HepG2 (cell line): ENCODE measurements at regions not wholly inside any gene's neighbourhood (a gene's known extent, or its start where the extent isn't known, plus 50 kb on each side); places are given as distances from the start of the nearest gene placed in this dataset.

ENCODE experiments used
- EP300 ChIP-seq, 3 experiments: sonication (generic) in 1 of 3; formaldehyde crosslinking in 1 of 3; IDR thresholded peaks; 2 replicates each; pipeline versions ENCODE4 v1.5.1 to v1.6.1; 2011 to 2020; ENCODE audit warnings: low read depth in 2 of 3, low read length in 2 of 3, borderline replicate concordance in 1 of 3, improper control_type of control experiment in 1 of 3, mild to moderate bottlenecking in 1 of 3, missing genetic modification reagents in 1 of 3, moderate library complexity in 1 of 3
- FOXP4 ChIP-seq: sonication (generic); formaldehyde crosslinking; IDR thresholded peaks from 2 replicates; pipeline ENCODE4 v1.4.0; 2020; ENCODE audit warnings: missing genetic modification reagents
- HBP1 ChIP-seq: IDR thresholded peaks from 2 replicates; pipeline ENCODE4 v1.6.1; 2016; ENCODE audit warnings: low read depth, control low read depth
- HDAC6 ChIP-seq: fragments of 200-600 bp; sonication (generic); IDR thresholded peaks from 2 replicates; pipeline ENCODE4 v1.7.0; 2017; ENCODE audit warnings: mild to moderate bottlenecking, antibody characterized with exemption, low read length, low read depth
- HOMEZ ChIP-seq: IDR thresholded peaks from 2 replicates; pipeline ENCODE4 v1.6.1; 2016; ENCODE audit warnings: low read depth
- MIXL1 ChIP-seq: IDR thresholded peaks from 2 replicates; pipeline ENCODE4 v1.6.1; 2016
- MXD3 ChIP-seq: IDR thresholded peaks from 2 replicates; pipeline ENCODE4 v1.6.1; 2016; ENCODE audit warnings: mild to moderate bottlenecking, missing biosample characterization, missing genetic modification reagents
- NR2F1 ChIP-seq, 2 experiments: fragments of 450-650 bp in 1 of 2; formaldehyde crosslinking in 1 of 2; IDR thresholded peaks; 2 replicates each; pipeline versions ENCODE4 v1.5.0 to v1.6.1; 2016 to 2020; ENCODE audit warnings: mild to moderate bottlenecking in 1 of 2, missing compliant biosample characterization in 1 of 2, missing genetic modification reagents in 1 of 2, moderate library complexity in 1 of 2
- SNAPC5 ChIP-seq: sonication (generic); formaldehyde crosslinking; IDR thresholded peaks from 2 replicates; pipeline ENCODE4 v1.8.1; 2023; ENCODE audit warnings: mild to moderate bottlenecking, missing genetic modification reagents, borderline replicate concordance
- TAF1 ChIP-seq: sonication (generic); formaldehyde crosslinking; IDR thresholded peaks from 2 replicates; pipeline ENCODE4 v1.4.0; 2020; ENCODE audit warnings: missing genetic modification reagents
- TCF7L2 ChIP-seq: IDR thresholded peaks from 2 replicates; pipeline ENCODE4 v1.6.1; 2011; ENCODE audit warnings: mild to moderate bottlenecking, low read depth, low read length, moderate library complexity
- ZHX2 ChIP-seq, 2 experiments: sonication (generic) in 1 of 2; formaldehyde crosslinking in 1 of 2; IDR thresholded peaks; 2 replicates each; pipeline versions ENCODE4 v1.6.1 to v1.9.0; 2014 to 2022; ENCODE audit warnings: antibody characterized with exemption in 1 of 2, borderline replicate concordance in 1 of 2, inconsistent platforms in 1 of 2, low read depth in 1 of 2, missing genetic modification reagents in 1 of 2
- ZNF235 ChIP-seq: sonication (generic); formaldehyde crosslinking; IDR thresholded peaks from 2 replicates; pipeline ENCODE4 v1.8.1; 2023; ENCODE audit warnings: mild to moderate bottlenecking, missing genetic modification reagents, borderline replicate concordance
- ZNF547 ChIP-seq: sonication (generic); formaldehyde crosslinking; IDR thresholded peaks from 2 replicates; pipeline ENCODE4 v1.5.1; 2020; ENCODE audit warnings: mild to moderate bottlenecking, missing genetic modification reagents
- ZNF703 ChIP-seq: sonication (generic); formaldehyde crosslinking; IDR thresholded peaks from 2 replicates; pipeline ENCODE4 v1.5.1; 2020; ENCODE audit warnings: missing genetic modification reagents, mild to moderate bottlenecking, moderate library complexity, borderline replicate concordance
- ZNF782 ChIP-seq: sonication (generic); formaldehyde crosslinking; IDR thresholded peaks from 2 replicates; pipeline ENCODE4 v1.4.0; 2020; ENCODE audit warnings: missing genetic modification reagents, mild to moderate bottlenecking, borderline replicate concordance

- TF ChIP-seq ZHX2 (IDR thresholded peaks at IDR 0.05; ENCODE audit: low read depth) (no peak), ZHX2 (CRISPR knock-in tag; IDR thresholded peaks at IDR 0.05; ENCODE audit: borderline replicate concordance) (no peak), TCF7L2 (no peak), ZNF547 (CRISPR knock-in tag) (no peak), FOXP4 (CRISPR knock-in tag) (0 out of 2 replicates have a peak, but pooled peaks have one; percentile 26), EP300 (IDR thresholded peaks at IDR 0.05; ENCODE audit: low read depth in 2 of 2, low read length in 2 of 2) (0 out of 4 replicates have a peak, but pooled peaks of 1 of the 2 experiments have one; percentile 16), EP300 (CRISPR knock-in tag; IDR thresholded peaks at IDR 0.05; ENCODE audit: borderline replicate concordance) (no peak), MXD3 (CRISPR knock-in tag) (no peak), MIXL1 (CRISPR knock-in tag) (peak; percentile 10; the same call in 1 of the 2 replicates), HOMEZ (CRISPR knock-in tag) (no peak; the same call in 1 of the 2 replicates), NR2F1 (CRISPR knock-in tag; IDR thresholded peaks at IDR 0.05) (no peak), TAF1 (CRISPR knock-in tag) (peak; percentile 13), HBP1 (no peak), ZNF703 (CRISPR knock-in tag) (no peak), ZNF782 (CRISPR knock-in tag) (no peak), ZNF235 (no peak), SNAPC5 (CRISPR knock-in tag) (no peak), HDAC6 (no peak)
Measured at GRCh38 chr2:190810981-190811587, 69.5 kb upstream of the GLS start (continued).
